ENCODE measurements at regions not wholly inside any gene's neighbourhood (a gene's known extent, or its start where the extent isn't known, plus 50 kb on each side); places are given as distances from the start of the nearest gene placed in this dataset.

DNA sequence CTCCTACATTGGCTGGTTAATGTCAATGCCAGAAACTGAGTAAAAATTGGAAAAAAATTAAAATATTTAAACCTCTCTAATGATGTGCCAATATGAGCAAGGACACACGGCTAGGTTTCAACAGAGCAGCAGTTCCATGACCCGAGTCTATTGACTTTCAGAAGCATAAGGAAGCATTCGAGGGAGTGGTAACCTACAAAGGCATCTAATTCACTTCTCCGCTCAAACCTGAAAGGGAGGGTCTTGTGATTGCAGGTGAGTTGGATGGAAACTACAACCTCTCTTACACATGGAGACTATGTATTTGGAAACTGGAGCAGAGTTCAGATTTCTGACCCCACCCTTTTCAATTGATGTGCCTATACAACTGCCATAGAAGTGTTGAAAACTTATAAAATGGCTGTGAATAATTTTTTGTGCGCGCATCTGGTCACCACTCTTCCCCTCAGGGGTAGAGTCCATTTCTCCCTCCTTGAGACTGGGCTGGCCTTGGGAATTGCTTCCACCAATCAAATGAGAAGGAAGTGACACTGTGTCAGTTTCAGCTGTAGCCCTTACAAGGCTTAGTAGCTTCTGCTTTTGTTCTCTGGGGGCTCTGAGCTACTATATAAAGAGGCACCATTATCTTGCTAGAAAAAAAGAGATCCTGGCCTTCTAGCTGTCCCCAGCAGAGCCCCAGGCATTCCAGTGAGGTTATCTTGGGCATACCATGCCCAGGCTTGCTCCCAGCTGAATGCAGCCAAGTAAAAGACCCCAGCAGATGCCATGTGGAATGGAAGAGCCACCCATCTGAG lies 278.0 kb downstream of the EPHA4 start:
- no peak for TF ChIP-seq EZH2 (IDR thresholded peaks at IDR 0.05; ENCODE audit: borderline replicate concordance, low read length)
- TF ChIP-seq, protein P1, sequence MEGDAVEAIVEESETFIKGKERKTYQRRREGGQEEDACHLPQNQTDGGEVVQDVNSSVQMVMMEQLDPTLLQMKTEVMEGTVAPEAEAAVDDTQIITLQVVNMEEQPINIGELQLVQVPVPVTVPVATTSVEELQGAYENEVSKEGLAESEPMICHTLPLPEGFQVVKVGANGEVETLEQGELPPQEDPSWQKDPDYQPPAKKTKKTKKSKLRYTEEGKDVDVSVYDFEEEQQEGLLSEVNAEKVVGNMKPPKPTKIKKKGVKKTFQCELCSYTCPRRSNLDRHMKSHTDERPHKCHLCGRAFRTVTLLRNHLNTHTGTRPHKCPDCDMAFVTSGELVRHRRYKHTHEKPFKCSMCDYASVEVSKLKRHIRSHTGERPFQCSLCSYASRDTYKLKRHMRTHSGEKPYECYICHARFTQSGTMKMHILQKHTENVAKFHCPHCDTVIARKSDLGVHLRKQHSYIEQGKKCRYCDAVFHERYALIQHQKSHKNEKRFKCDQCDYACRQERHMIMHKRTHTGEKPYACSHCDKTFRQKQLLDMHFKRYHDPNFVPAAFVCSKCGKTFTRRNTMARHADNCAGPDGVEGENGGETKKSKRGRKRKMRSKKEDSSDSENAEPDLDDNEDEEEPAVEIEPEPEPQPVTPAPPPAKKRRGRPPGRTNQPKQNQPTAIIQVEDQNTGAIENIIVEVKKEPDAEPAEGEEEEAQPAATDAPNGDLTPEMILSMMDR (IDR thresholded peaks at IDR 0.05; ENCODE audit: low read length) = no peak
- H3K27me3 ChIP-seq (ENCODE audit: insufficient read depth, low read length) = no peaks in the 10 kb centered on the region
- H3K36me3 ChIP-seq (ENCODE audit: insufficient read depth, low read length) = no peaks in the 10 kb centered on the region
- H3K9ac ChIP-seq (ENCODE audit: low read length) = no peak overlapping the region
- no peak overlapping the region for H2AFZ ChIP-seq (ENCODE audit: low read length)
- no peaks in the 10 kb centered on the region for H3F3A ChIP-seq (ENCODE audit: insufficient read depth, low read length)
- no peaks in the 10 kb centered on the region for H3K79me2 ChIP-seq (ENCODE audit: insufficient read depth, low read length)
- no peaks in the 10 kb centered on the region for H3K9me2 ChIP-seq (ENCODE audit: low read depth, low read length)
- H3K9me3 ChIP-seq (ENCODE audit: low read length) = no peaks in the 10 kb centered on the region
- H3K4me2 ChIP-seq (ENCODE audit: low read length) = no peak overlapping the region
- no peak overlapping the region for H3K4me3 ChIP-seq (ENCODE audit: low read depth, low read length, poor library complexity, severe bottlenecking)
- no peaks in the 10 kb centered on the region for H4K20me1 ChIP-seq (ENCODE audit: insufficient read depth, low read length)
- H3K4me1 ChIP-seq (ENCODE audit: insufficient read depth, low read length, severe bottlenecking) = no peaks in the 10 kb centered on the region
- H3K27ac ChIP-seq (ENCODE audit: low read depth, low read length, poor library complexity, severe bottlenecking) = no peak overlapping the region

DNA sequence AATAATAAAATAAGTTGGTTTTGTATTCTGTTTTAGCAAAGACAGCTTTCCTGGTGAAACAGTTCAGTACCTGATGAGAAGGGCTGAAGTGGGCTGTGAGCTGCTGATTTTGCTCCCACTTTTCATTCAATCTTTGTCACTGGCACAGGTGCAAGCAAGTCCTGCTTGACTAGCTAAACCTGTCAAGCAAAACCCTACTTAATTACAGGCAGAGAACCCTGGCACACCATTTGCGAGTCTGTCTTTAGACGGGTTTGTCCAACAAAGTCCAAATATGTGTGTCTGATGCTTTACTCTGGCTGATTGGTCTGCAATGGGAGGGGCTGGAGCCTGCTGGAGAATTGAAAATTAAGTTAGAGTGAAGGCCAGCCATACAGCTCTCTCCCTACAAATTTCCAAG lies 267.2 kb downstream of the EPHA4 start:
- Histone ChIP-seq H3K4me1 (ENCODE audit: insufficient read depth, low read length, severe bottlenecking) (no peaks in the 10 kb centered on the region), H3K9me2 (ENCODE audit: low read depth, low read length) (no peaks in the 10 kb centered on the region), H2AFZ (ENCODE audit: low read length) (no peak overlapping the region), H3F3A (ENCODE audit: insufficient read depth, low read length) (no peaks in the 10 kb centered on the region), H3K9me3 (ENCODE audit: low read length) (no peaks in the 10 kb centered on the region), H3K27me3 (ENCODE audit: insufficient read depth, low read length) (no peaks in the 10 kb centered on the region), H3K36me3 (ENCODE audit: insufficient read depth, low read length) (no peaks in the 10 kb centered on the region), H3K79me2 (ENCODE audit: insufficient read depth, low read length) (no peaks in the 10 kb centered on the region), H4K20me1 (ENCODE audit: insufficient read depth, low read length) (no peaks in the 10 kb centered on the region), H3K9ac (ENCODE audit: low read length) (no peak overlapping the region), H3K27ac (ENCODE audit: low read depth, low read length, poor library complexity, severe bottlenecking) (no peak overlapping the region), H3K4me3 (ENCODE audit: low read depth, low read length, poor library complexity, severe bottlenecking) (no peak overlapping the region), H3K4me2 (ENCODE audit: low read length) (no peak overlapping the region)
- TF ChIP-seq, protein P1 (IDR thresholded peaks at IDR 0.05; ENCODE audit: low read length) = no peak
- TF ChIP-seq EZH2 (IDR thresholded peaks at IDR 0.05; ENCODE audit: borderline replicate concordance, low read length) = no peak

DNA sequence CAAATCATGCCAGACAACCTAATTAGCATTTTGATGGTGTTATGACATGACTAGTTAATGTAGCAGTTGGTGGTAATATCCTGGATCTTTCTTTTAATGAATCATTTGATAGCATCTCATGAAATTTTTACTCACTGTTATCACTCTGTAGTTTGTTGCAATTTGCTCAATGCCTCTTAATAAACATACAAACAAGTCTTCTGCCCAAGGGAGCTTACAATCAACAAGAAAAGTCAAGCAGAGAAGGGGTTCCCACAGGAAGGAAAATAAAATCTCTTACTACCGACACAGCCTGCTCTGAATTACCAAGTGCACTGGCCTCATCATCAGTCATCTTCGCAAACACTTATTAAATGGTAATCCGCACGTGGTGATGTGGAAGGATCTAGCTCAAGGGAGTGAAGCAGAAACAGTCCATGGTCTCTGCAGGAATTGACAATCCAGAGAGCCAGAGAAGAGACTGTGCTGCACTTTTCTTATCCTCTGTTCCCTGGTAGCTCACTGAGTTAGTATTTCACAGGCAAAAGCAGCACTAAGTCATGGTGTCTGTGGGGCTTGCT lies 263.5 kb downstream of the EPHA4 start:
- H3K4me1 ChIP-seq (ENCODE audit: insufficient read depth, low read length, severe bottlenecking) = no peaks in the 10 kb centered on the region
- H3K4me3 ChIP-seq (ENCODE audit: low read depth, low read length, poor library complexity, severe bottlenecking) = no peak overlapping the region
- no peaks in the 10 kb centered on the region for H3K27me3 ChIP-seq (ENCODE audit: insufficient read depth, low read length)
- H3K36me3 ChIP-seq (ENCODE audit: insufficient read depth, low read length) = no peaks in the 10 kb centered on the region
- H4K20me1 ChIP-seq (ENCODE audit: insufficient read depth, low read length) = no peaks in the 10 kb centered on the region
- H2AFZ ChIP-seq (ENCODE audit: low read length) = no peak overlapping the region
- TF ChIP-seq, protein P1 (IDR thresholded peaks at IDR 0.05; ENCODE audit: low read length) = no peak
- no peak for TF ChIP-seq EZH2 (IDR thresholded peaks at IDR 0.05; ENCODE audit: borderline replicate concordance, low read length)
- no peaks in the 10 kb centered on the region for H3K9me2 ChIP-seq (ENCODE audit: low read depth, low read length)
- no peak overlapping the region for H3K9ac ChIP-seq (ENCODE audit: low read length)
- no peak overlapping the region for H3K4me2 ChIP-seq (ENCODE audit: low read length)
- no peaks in the 10 kb centered on the region for H3K79me2 ChIP-seq (ENCODE audit: insufficient read depth, low read length)
- no peaks in the 10 kb centered on the region for H3K9me3 ChIP-seq (ENCODE audit: low read length)
- no peak overlapping the region for H3K27ac ChIP-seq (ENCODE audit: low read depth, low read length, poor library complexity, severe bottlenecking)
- no peaks in the 10 kb centered on the region for H3F3A ChIP-seq (ENCODE audit: insufficient read depth, low read length)

Data from OCI-LY1 (cell line).